Loucy (cell line): ENCODE measurements at regions not wholly inside any gene's neighbourhood (a gene's known extent, or its start where the extent isn't known, plus 50 kb on each side); places are given as distances from the start of the nearest gene placed in this dataset.
"Not testable (repeated sequence)": the region's sequence is repeated elsewhere in the genome, so short reads cannot be mapped to it uniquely, and the experiment has no call there.

Source experiments
- EZH2phosphoT487 ChIP-seq: fragments of 200-600 bp; IDR thresholded peaks from 2 replicates; pipeline ENCODE4 v1.6.1; 2018; ENCODE audit warnings: antibody characterized with exemption, mild to moderate bottlenecking, moderate library complexity, borderline replicate concordance
- TF ChIP-seq, protein P1 (sequence below): fragments of 200-600 bp; sonication (generic); conservative IDR thresholded peaks from 2 replicates; pipeline ENCODE4 v1.5.1; 2014; ENCODE audit warnings: mild to moderate bottlenecking, antibody characterized with exemption, low read length

DNA sequence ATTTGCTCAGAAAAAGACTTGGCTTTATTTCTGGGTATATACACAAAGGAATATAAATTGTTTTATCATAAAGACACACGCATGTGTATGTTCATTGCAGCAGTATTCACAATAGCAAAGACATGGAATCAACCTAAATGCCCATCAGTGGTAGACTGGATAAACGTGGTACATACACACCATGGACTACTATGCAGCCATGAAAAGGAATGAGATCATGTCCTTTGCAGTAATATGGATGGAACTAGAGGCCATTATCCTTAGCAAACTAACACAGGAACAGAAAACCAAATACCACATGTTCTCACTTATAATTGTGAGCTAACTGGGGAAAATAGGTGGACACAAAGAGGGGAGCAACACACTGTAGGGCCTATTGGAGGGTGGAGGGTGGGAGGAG lies 182.0 kb upstream of the POGK start:
- TF ChIP-seq, protein P1, sequence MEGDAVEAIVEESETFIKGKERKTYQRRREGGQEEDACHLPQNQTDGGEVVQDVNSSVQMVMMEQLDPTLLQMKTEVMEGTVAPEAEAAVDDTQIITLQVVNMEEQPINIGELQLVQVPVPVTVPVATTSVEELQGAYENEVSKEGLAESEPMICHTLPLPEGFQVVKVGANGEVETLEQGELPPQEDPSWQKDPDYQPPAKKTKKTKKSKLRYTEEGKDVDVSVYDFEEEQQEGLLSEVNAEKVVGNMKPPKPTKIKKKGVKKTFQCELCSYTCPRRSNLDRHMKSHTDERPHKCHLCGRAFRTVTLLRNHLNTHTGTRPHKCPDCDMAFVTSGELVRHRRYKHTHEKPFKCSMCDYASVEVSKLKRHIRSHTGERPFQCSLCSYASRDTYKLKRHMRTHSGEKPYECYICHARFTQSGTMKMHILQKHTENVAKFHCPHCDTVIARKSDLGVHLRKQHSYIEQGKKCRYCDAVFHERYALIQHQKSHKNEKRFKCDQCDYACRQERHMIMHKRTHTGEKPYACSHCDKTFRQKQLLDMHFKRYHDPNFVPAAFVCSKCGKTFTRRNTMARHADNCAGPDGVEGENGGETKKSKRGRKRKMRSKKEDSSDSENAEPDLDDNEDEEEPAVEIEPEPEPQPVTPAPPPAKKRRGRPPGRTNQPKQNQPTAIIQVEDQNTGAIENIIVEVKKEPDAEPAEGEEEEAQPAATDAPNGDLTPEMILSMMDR, result not testable (repeated sequence)
- not testable (repeated sequence) for TF ChIP-seq EZH2phosphoT487
